GM21526 (cell line): ENCODE measurements at regions not wholly inside any gene's neighbourhood (a gene's known extent, or its start where the extent isn't known, plus 50 kb on each side); places are given as distances from the start of the nearest gene placed in this dataset.
"Not testable (repeated sequence)": the region's sequence is repeated elsewhere in the genome, so short reads cannot be mapped to it uniquely, and the experiment has no call there.

Experiments
- ATAC-seq: cut with Tn5 transposase; IDR thresholded peaks from one replicate; pipeline ENCODE4 v1.9.1; 2021; ENCODE audit warnings: moderate library complexity; ENCODE audit not compliant: unreplicated experiment, low FRiP score

- ATAC-seq = no peak
These were observed 721.1 kb upstream of the NOVA1 start for GRCh38 chr14:27318774-27319420.

GRCh38 chr14:27320261-27320660, 722.4 kb upstream of the NOVA1 start:
- ATAC-seq = no peak

- ATAC-seq = no peak
These were observed 729.3 kb upstream of the NOVA1 start for GRCh38 chr14:27327095-27327494.

GRCh38 chr14:27338012-27338411, 740.2 kb upstream of the NOVA1 start:
- ATAC-seq = no peak

GRCh38 chr14:27363036-27363435, 765.2 kb upstream of the NOVA1 start:
- not testable (repeated sequence) for ATAC-seq

GRCh38 chr14:27366596-27366995, 768.8 kb upstream of the NOVA1 start:
- ATAC-seq = no peak

- ATAC-seq = no peak
These were observed 769.5 kb upstream of the NOVA1 start for GRCh38 chr14:27367345-27367744.

GRCh38 chr14:27370074-27370473, 772.2 kb upstream of the NOVA1 start:
- no peak for ATAC-seq

- ATAC-seq = no peak
These were observed 772.9 kb upstream of the NOVA1 start for GRCh38 chr14:27370775-27371174.

- no peak for ATAC-seq
These were observed 773.4 kb upstream of the NOVA1 start for GRCh38 chr14:27371209-27371608.

- ATAC-seq = no peak
These were observed 774.0 kb upstream of the NOVA1 start for GRCh38 chr14:27371868-27372267.

GRCh38 chr14:27372771-27373170, 774.9 kb upstream of the NOVA1 start:
- no peak for ATAC-seq

- ATAC-seq = no peak
These were observed 786.3 kb upstream of the NOVA1 start for GRCh38 chr14:27384124-27384523.

GRCh38 chr14:27386391-27386790, 788.6 kb upstream of the NOVA1 start:
- no peak for ATAC-seq

- ATAC-seq = no peak
These were observed 789.6 kb upstream of the NOVA1 start for GRCh38 chr14:27387463-27387862.

GRCh38 chr14:27389402-27389801, 791.6 kb upstream of the NOVA1 start:
- ATAC-seq = no peak

- ATAC-seq = no peak
These were observed 792.3 kb upstream of the NOVA1 start for GRCh38 chr14:27390155-27390554.

GRCh38 chr14:27391331-27391730, 793.5 kb upstream of the NOVA1 start:
- ATAC-seq = no peak

GRCh38 chr14:27392153-27392552, 794.3 kb upstream of the NOVA1 start:
- ATAC-seq = no peak

- no peak for ATAC-seq
These were observed 812.1 kb upstream of the NOVA1 start for GRCh38 chr14:27409944-27410343.

GRCh38 chr14:27410981-27411380, 813.1 kb upstream of the NOVA1 start:
- ATAC-seq = no peak

- ATAC-seq = no peak
These were observed 830.0 kb upstream of the NOVA1 start for GRCh38 chr14:27427796-27428195.
